OCI-M1 (cell line): ENCODE measurements at regions not wholly inside any gene's neighbourhood (a gene's known extent, or its start where the extent isn't known, plus 50 kb on each side); places are given as distances from the start of the nearest gene placed in this dataset.
"Not testable (repeated sequence)": the region's sequence is repeated elsewhere in the genome, so short reads cannot be mapped to it uniquely, and the experiment has no call there.

Experiments used
- DNase-seq: peaks from one replicate; lab custom pipeline; 2025; lab: John Stamatoyannopoulos, UW

DNA sequence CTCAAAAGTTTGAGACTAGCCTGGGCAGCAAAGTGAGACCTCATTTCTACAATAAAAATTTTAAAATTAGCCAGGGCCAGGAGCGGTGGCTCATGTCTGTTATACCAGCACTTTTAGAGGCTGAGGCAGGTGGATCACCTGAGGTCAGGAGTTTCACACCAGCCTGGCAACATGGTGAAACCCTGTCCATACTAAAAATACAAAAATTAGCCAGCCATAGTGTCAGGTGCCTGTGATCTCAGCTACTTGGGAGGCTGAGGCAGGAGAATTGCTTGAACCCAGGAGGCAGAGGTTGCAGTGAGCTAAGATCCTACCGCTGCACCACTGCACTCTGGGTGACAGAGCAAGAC is 85.1 kb upstream of the MAP4 start:
- not testable (repeated sequence) for DNase-seq

- no peak for DNase-seq
Observed at GRCh38 chr3:48092270-48092669, 76.1 kb upstream of the MAP4 start.

DNA sequence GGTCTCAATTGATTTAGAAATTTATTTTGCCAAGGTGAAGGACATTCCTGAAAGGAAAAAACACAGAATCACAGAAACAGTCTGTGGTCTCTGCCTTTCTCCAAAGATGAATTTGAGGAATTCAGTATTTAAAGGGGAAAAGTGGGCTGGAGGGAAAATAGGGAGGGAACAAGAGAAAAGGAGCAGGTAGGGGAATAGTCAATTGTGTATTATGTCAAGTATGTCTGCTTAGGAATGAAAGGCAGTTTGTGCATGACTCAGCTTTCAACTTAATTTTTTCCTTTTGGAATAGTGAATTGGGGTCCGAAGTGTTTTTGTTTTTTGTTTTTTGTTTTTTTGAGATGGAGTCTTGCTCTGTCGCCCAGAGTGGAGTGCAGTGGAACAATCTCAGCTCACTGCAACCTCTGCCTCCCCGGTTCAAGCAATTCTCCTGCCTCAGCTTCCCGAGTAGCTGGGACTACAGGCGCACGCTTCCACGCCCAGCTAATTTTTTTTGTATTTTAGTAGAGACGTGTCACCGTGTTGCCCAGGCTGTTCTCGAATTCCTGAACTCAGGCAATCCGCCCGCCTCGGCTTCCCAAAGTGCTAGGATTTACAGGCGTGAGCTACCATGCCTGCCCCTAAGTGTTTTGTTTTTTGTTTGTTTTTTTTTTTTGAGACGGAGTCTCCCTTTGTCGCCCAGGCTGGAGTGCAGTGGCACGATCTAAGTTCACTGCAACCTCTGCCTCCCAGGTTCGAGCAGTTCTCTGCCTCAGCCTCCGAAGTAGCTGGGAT is 74.1 kb upstream of the MAP4 start:
- no peak for DNase-seq

GRCh38 chr3:48088749-48089466 is 72.7 kb upstream of the MAP4 start:
- peak; percentile 99 for DNase-seq

DNA sequence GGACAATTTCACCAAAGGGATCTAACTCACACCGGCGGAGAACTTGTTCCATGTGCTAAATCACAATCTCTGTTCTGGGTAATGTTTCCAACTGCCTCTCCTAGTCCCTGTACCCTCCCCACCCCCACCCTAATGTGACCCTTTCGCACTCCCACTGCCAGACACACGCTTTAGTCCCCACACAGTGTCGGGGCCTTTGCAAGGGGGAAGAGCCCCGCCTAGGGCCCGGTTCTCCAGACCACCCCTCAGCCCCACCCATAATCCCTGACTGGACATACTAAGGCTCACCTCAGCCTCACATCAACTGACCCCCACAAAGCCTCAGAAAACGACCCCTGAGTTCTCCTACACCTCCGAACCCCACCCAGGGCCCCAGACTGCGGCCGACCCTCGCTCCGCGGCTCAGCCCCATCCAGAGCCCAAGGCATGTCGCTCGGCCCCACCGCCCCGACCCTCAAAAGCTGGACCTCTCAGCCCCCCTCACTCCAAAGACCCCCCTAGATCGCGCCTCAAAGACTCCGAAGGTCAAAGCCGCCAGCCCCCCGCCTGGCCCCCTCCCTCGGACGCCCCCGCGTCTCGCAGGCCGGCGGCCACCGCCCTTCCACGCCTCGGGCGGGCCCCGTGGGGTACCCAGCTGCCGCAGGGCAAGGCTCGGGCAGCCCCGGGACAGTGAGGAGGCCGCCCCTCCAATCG is 72.0 kb upstream of the MAP4 start:
- DNase-seq: peak; percentile 69

- DNase-seq: no peak
Observed at GRCh38 chr3:48086705-48087104, 70.5 kb upstream of the MAP4 start.

DNA sequence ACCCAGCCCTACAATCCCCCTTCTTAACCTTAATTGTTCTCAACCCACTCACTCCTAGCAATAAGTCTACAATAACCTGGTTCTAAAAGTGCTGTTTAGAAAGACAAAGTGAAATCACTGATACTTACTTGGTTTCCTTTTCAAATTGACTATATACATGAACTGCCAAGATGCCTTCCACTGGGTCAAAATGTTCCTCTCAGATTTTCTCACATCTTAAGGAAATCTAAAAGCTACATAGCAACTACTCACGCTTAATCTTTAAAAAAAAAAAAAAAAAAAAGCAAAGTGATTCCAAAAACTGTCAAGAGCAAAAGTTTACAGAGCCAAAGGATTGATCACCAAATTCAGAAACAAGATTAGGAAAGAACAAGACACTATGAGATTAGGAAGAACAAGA is 68.7 kb upstream of the MAP4 start:
- DNase-seq: no peak

DNA sequence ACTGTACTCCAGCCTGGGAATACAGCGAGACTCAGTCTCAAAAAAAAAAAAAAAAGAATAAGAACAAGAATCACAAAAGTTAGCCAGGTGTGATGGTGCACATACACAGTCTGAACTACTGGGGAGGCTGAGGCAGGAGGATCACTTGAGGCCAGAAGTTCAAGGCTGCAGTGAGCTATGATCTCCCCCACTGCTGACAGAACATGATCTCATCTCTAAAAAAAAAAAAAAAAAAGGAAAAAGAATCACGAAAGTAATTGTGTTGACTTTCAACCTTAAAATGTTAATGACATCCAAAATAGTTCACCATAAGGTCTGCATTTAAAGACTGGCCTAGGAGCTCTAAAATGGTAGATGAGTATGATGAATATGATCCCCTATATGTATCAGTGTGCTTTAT is 68.0 kb upstream of the MAP4 start:
- DNase-seq: no peak

- peak; percentile 19 for DNase-seq
Observed at GRCh38 chr3:48082580-48083184, 66.5 kb upstream of the MAP4 start.

DNA sequence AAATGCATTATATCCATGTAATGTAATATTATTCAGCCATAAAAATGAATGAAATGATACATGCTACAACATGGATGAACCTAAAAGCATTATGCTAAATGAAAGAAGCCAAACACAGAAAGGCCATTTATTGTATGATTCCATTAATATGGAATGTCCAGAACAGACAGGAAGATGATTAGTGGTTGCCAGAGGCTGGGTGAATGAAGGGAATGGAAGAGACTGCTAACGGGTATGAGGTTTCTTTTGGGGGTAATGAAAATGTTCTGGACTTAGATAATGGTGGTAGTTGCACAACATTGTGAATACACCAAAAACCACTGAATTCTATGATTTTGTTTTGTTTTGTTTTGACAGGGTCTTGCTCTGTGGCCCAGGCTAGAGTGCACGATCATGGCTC is 61.6 kb upstream of the MAP4 start:
- DNase-seq: peak; percentile 8

DNA sequence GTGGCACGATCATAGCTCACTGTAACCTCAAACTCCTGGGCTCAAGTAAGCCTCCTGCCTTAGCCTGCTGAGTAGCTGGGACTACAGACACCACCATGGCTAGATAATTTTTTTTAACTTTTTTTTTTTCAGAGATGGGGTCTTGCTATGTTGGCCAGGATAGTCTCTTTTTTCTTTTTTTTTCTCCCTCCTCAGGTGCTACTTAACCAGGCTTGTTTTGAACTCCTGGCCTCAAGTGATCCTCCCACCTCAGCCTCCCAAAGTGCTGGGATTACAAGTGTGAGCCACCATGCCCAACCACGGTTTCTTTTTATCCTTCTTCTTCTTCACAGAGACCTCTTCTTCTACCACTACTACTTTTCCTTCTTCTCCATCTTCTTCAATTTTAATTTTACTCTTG is 53.8 kb upstream of the MAP4 start:
- no peak for DNase-seq

- peak; percentile 16 for DNase-seq
Observed at GRCh38 chr3:48069339-48069738, 53.1 kb upstream of the MAP4 start.

DNA sequence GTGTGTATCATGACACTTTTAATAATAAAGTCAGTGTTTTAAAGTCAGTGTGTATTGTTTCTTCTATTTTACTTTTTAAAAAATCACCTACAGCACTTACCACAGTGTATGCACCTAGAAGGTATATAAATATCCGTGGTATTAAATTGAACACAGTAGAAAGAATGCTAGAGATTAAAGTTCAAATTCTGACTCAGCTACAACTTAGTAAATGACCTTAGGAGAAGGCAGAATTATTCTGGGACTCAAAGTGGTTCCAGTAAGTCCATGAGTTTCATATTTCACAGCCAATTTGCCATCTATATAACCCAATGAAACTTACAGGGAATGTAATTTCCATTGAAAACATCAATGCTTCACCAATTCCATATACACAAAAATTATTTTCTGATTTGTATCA is 52.7 kb upstream of the MAP4 start:
- DNase-seq: no peak

- DNase-seq: not testable (repeated sequence)
Observed at GRCh38 chr3:48068320-48068719, 52.1 kb upstream of the MAP4 start.

DNA sequence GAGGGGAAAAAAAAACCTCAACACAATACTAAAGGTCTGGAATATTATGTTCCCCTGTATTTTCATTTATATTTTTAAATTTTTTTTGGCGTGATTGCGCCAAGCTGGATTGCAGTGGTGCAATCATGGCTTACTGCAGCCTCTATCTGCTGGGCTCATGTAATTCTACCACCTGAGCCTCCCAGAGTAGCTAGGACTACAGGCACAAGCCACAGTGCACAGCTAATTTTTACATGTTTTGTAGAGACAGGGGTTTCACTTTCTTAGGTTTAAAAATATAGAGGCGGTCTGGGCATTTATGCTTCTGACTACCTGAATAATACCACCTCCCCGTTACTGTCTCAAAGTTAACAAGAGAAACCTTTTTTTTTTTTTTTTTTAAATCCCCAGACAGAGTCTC is 51.1 kb upstream of the MAP4 start:
- DNase-seq: no peak
